ENCODE measurements at regions not wholly inside any gene's neighbourhood (a gene's known extent, or its start where the extent isn't known, plus 50 kb on each side); places are given as distances from the start of the nearest gene placed in this dataset.

GRCh38 chr2:196535061-196535460, 104.5 kb upstream of the CCDC150 start:
- no peak for TF ChIP-seq CTCF (IDR thresholded peaks at IDR 0.05)
- TF ChIP-seq POLR2A (IDR thresholded peaks at IDR 0.05): no peak
- no peak for TF ChIP-seq EP300 (IDR thresholded peaks at IDR 0.05; ENCODE audit: low read depth)
- no peak for TF ChIP-seq POLR2AphosphoS5 (IDR thresholded peaks at IDR 0.05)

All from transverse colon (tissue), 4 donors.